HepG2 (cell line): ENCODE measurements at regions not wholly inside any gene's neighbourhood (a gene's known extent, or its start where the extent isn't known, plus 50 kb on each side); places are given as distances from the start of the nearest gene placed in this dataset.

Experiments used
- ATAC-seq: fragments of 200-7000 bp; cut with Tn5 transposase; 3 replicates; pipeline ENCODE4 v1.9.1; 2020; ENCODE audit warnings: mild to moderate bottlenecking, moderate library complexity
- BruUV-seq: library from RNA; stranded (reverse); fragments of 400-500 nt; replicated peaks from 2 replicates; lab custom pipeline; 2021; lab: Mats Ljungman, UMichigan
- CTCF ChIA-PET: fragments of 300-600 bp; formaldehyde crosslinking; extraction: SDS; loops from one replicate; lab custom pipeline; 2021; ENCODE audit warnings: low total read pairs, inconsistent platforms, low intra/inter-chr PET ratio; lab: Yijun Ruan, JAX
- POLR2A ChIA-PET: fragments of 350-600 bp; sonication (Branson Sonifier 250); formaldehyde crosslinking; loops from one replicate; lab custom pipeline; 2020; ENCODE audit warnings: antibody characterized with exemption, inconsistent platforms; lab: Yijun Ruan, JAX
- DNase-seq: peaks from one replicate; pipeline ENCODE4 v3.0.0-alpha.2; 2015; ENCODE audit warnings: low spot score
- FAIRE-seq: peaks from 3 replicates; lab custom pipeline; 2011; peaks lifted over from hg19 to GRCh38; lab: Jason Lieb, UNC
- H2AFZ ChIP-seq: one replicate; pipeline ENCODE4 v1.6.1; 2011; ENCODE audit warnings: low read length, inconsistent platforms
- H3K27ac ChIP-seq: fragments of 300-600 bp; 3 replicates; pipeline ENCODE4 v1.8.0; 2011; ENCODE audit warnings: mixed run types, mild to moderate bottlenecking, mixed read lengths, low read length, inconsistent platforms; ENCODE audit not compliant: insufficient read depth; ENCODE audit errors: extremely low read length
- H3K27me3 ChIP-seq, 2 experiments: fragments of 200-600 bp in 1 of 2; 2 replicates in 1 of 2; 3 replicates in 1 of 2; pipeline versions ENCODE4 v1.6.0 to v1.8.0; 2011; ENCODE audit warnings: low read length in 2 of 2, mild to moderate bottlenecking in 2 of 2, moderate library complexity in 2 of 2, inconsistent platforms in 1 of 2; ENCODE audit not compliant: insufficient read depth in 2 of 2, control insufficient read depth in 1 of 2
- H3K36me3 ChIP-seq, 2 experiments: fragments of 200-600 bp in 1 of 2; replicated peaks in 1 of 2; 2 replicates in 1 of 2; 3 replicates in 1 of 2; pipeline versions ENCODE4 v1.5.1 to v1.8.0; 2011; ENCODE audit warnings: low read length in 2 of 2, inconsistent platforms in 1 of 2; ENCODE audit not compliant: insufficient read depth in 2 of 2, control insufficient read depth in 1 of 2
- H3K4me1 ChIP-seq: 2 replicates; pipeline ENCODE4 v1.5.1; 2012; ENCODE audit warnings: low read length, inconsistent platforms; ENCODE audit not compliant: insufficient read depth
- H3K4me2 ChIP-seq: 2 replicates; pipeline ENCODE4 v1.6.0; 2011; ENCODE audit warnings: low read depth, low read length, inconsistent platforms
- H3K4me3 ChIP-seq, 3 experiments: fragments of 200-600 bp in 1 of 3; sonication (generic), shearing (Covaris generic) in 1 of 3; replicated peaks in 1 of 3; 2 replicates each; pipeline ENCODE4 v1.5.1; 2011 to 2016; ENCODE audit warnings: low read length in 3 of 3, inconsistent platforms in 2 of 3, low read depth in 2 of 3, mild to moderate bottlenecking in 2 of 3, control low read depth in 1 of 3, mixed read lengths in 1 of 3; ENCODE audit not compliant: insufficient read depth in 1 of 3
- H3K79me2 ChIP-seq: one replicate; pipeline ENCODE4 v1.6.1; 2011; ENCODE audit warnings: low read length, inconsistent platforms; ENCODE audit not compliant: insufficient read depth
- H3K9ac ChIP-seq: 2 replicates; pipeline ENCODE4 v1.6.0; 2011; ENCODE audit warnings: mild to moderate bottlenecking, low read depth, low read length, inconsistent platforms; ENCODE audit not compliant: insufficient read depth
- H3K9me3 ChIP-seq: 2 replicates; pipeline ENCODE4 v1.5.1; 2012; ENCODE audit warnings: mild to moderate bottlenecking, low read length
- H4K20me1 ChIP-seq: 2 replicates; pipeline ENCODE4 v1.6.0; 2011; ENCODE audit warnings: inconsistent platforms, mild to moderate bottlenecking, low read length, moderate library complexity; ENCODE audit not compliant: insufficient read depth
- CHCHD3 ChIP-seq: sonication (generic); formaldehyde crosslinking; IDR thresholded peaks from 2 replicates; pipeline ENCODE4 v1.8.0; 2022; ENCODE audit warnings: mild to moderate bottlenecking, missing genetic modification reagents, moderate library complexity
- GFI1 ChIP-seq: sonication (generic); formaldehyde crosslinking; IDR thresholded peaks from 2 replicates; pipeline ENCODE4 v1.5.0; 2020; ENCODE audit warnings: missing genetic modification reagents, mild to moderate bottlenecking, borderline replicate concordance
- KAT7 ChIP-seq: IDR thresholded peaks from 2 replicates; pipeline ENCODE4 v1.6.1; 2018; ENCODE audit warnings: borderline replicate concordance, missing compliant biosample characterization
- NKX3-1 ChIP-seq: sonication (generic); formaldehyde crosslinking; IDR thresholded peaks from 2 replicates; pipeline ENCODE4 v1.5.0; 2020; ENCODE audit warnings: missing genetic modification reagents
- PRMT3 ChIP-seq: sonication (generic); formaldehyde crosslinking; IDR thresholded peaks from 2 replicates; pipeline ENCODE4 v1.8.1; 2022; ENCODE audit warnings: low read depth, mild to moderate bottlenecking, moderate library complexity, missing genetic modification reagents, borderline replicate concordance
- RNF2 ChIP-seq: fragments of 450-650 bp; conservative IDR thresholded peaks from 2 replicates; pipeline ENCODE4 v1.6.1; 2016; ENCODE audit warnings: low read depth
- SP2 ChIP-seq: sonication (generic); formaldehyde crosslinking; IDR thresholded peaks from 2 replicates; pipeline ENCODE4 v1.5.1; 2020; ENCODE audit warnings: mild to moderate bottlenecking, missing genetic modification reagents
- SRSF1 ChIP-seq: fragments of 200-400 bp; formaldehyde crosslinking; optimal IDR thresholded peaks from 2 replicates; pipeline ENCODE3; 2017; ENCODE audit warnings: mild to moderate bottlenecking, low read depth, low read length, moderate library complexity
- ZFP41 ChIP-seq: sonication (generic); formaldehyde crosslinking; IDR thresholded peaks from 2 replicates; pipeline ENCODE4 v1.4.0; 2020; ENCODE audit warnings: mild to moderate bottlenecking, missing genetic modification reagents, borderline replicate concordance
- ZNF430 ChIP-seq: sonication (generic); formaldehyde crosslinking; IDR thresholded peaks from 2 replicates; pipeline ENCODE4 v1.9.0; 2021; ENCODE audit warnings: mild to moderate bottlenecking, missing genetic modification reagents
- ZNF607 ChIP-seq: sonication (generic); formaldehyde crosslinking; IDR thresholded peaks from 2 replicates; pipeline ENCODE4 v1.5.1; 2020; ENCODE audit warnings: missing genetic modification reagents, mild to moderate bottlenecking, borderline replicate concordance
- ZNF7 ChIP-seq: IDR thresholded peaks from 2 replicates; pipeline ENCODE4 v1.6.1; 2016; ENCODE audit warnings: missing biosample characterization, missing genetic modification reagents
- ZNF75D ChIP-seq: sonication (generic); formaldehyde crosslinking; IDR thresholded peaks from 2 replicates; pipeline ENCODE4 v1.8.1; 2023; ENCODE audit warnings: missing genetic modification reagents, mild to moderate bottlenecking, borderline replicate concordance
- ZSCAN9 ChIP-seq: IDR thresholded peaks from 2 replicates; pipeline ENCODE4 v1.6.1; 2016; ENCODE audit warnings: borderline replicate concordance
- WGBS: methylation state at CpG from one replicate; pipeline ENCODE4 v1.1.6; 2017; ENCODE audit warnings: low lambda C conversion rate; 5-methylcytosine and 5-hydroxymethylcytosine counted together
- in situ Hi-C: cut with HindIII; loops from 2 replicates; pipeline ENCODE4 v1.10.0; 2017; ENCODE audit warnings: low pct_unique_long_range_greater_than_20kb; ENCODE audit not compliant: extremely low pct_ligation_motif_present
- intact Hi-C: fragments of 100-400 bp; cut with micrococcal nuclease; formaldehyde crosslinking; loops from one replicate; pipeline ENCODE4 v1.10.0; 2022; ENCODE audit not compliant: unreplicated experiment
- TF ChIP-seq, protein P1 (sequence below), 2 experiments: sonication (generic) in 1 of 2; formaldehyde crosslinking in 1 of 2; IDR thresholded peaks; 2 replicates each; pipeline versions ENCODE4 v1.4.0 to v1.6.1; 2016 to 2020; ENCODE audit warnings: borderline replicate concordance in 1 of 2, low read depth in 1 of 2, mild to moderate bottlenecking in 1 of 2, missing genetic modification reagents in 1 of 2
- TF ChIP-seq, protein P2 (sequence below): sonication (generic); formaldehyde crosslinking; IDR thresholded peaks from 2 replicates; pipeline ENCODE4 v1.8.0; 2022; ENCODE audit warnings: low read depth, missing genetic modification reagents

DNA sequence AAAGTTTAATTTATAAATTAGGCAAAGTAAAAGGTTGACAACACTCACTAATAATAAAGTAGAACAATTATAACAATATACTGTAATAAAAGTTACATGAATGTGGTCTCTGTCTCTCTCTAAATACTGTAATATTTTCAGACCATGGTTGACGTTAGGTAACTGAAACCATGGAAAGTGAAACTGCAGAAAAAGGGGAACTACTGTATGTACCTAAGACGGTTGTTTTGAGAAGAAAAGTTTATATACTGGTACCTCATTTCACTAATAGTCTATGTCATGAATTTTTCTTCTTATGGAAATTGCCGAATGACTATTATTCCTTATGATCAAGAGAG, 166.7 kb upstream of the ZNF521 start:
- no TSS peak for BruUV-seq

More for the DNA sequence above, 166.7 kb upstream of the ZNF521 start:
- whole genome bisulfite sequencing, result 21% methylated on average over 3 of the region's 3 CpGs
- Histone ChIP-seq H3K9me3 (no peaks in the 10 kb centered on the region), H3K36me3 (no peaks in the 10 kb centered on the region), H3K9ac (no peak overlapping the region), H3K4me2 (no peak overlapping the region), H3K27me3 (no peaks in the 10 kb centered on the region; a peak in 1 of 5 replicates), H3K4me1 (no peaks in the 10 kb centered on the region), H3K79me2 (no peaks in the 10 kb centered on the region), H4K20me1 (no peaks in the 10 kb centered on the region), H3K4me3 (no peak overlapping the region)
- POLR2A ChIA-PET, result no interaction called here
- DNase-seq, result no peak
- in situ Hi-C loops, result no loop called here
- no peak for TF ChIP-seq ZNF430 (CRISPR knock-in tag)
- TF ChIP-seq NKX3-1 (CRISPR knock-in tag), result no peak
- no peak for TF ChIP-seq SP2 (CRISPR knock-in tag)
- no peak for TF ChIP-seq ZNF75D
- TF ChIP-seq RNF2, result no peak
- no peak for TF ChIP-seq ZSCAN9 (CRISPR knock-in tag)
- no peak for TF ChIP-seq PRMT3 (CRISPR knock-in tag)
- TF ChIP-seq ZNF607 (CRISPR knock-in tag), result no peak
- TF ChIP-seq KAT7 (CRISPR knock-in tag), result no peak
- TF ChIP-seq ZFP41 (CRISPR knock-in tag), result no peak
- TF ChIP-seq CHCHD3, result no peak
- TF ChIP-seq ZNF7, result no peak
- TF ChIP-seq, protein P1, sequence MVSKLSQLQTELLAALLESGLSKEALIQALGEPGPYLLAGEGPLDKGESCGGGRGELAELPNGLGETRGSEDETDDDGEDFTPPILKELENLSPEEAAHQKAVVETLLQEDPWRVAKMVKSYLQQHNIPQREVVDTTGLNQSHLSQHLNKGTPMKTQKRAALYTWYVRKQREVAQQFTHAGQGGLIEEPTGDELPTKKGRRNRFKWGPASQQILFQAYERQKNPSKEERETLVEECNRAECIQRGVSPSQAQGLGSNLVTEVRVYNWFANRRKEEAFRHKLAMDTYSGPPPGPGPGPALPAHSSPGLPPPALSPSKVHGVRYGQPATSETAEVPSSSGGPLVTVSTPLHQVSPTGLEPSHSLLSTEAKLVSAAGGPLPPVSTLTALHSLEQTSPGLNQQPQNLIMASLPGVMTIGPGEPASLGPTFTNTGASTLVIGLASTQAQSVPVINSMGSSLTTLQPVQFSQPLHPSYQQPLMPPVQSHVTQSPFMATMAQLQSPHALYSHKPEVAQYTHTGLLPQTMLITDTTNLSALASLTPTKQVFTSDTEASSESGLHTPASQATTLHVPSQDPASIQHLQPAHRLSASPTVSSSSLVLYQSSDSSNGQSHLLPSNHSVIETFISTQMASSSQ (IDR thresholded peaks at IDR 0.05; ENCODE audit: low read depth), result no peak
- TF ChIP-seq, protein P1 (CRISPR knock-in tag; IDR thresholded peaks at IDR 0.05; ENCODE audit: borderline replicate concordance), result no peak
- TF ChIP-seq, protein P2, sequence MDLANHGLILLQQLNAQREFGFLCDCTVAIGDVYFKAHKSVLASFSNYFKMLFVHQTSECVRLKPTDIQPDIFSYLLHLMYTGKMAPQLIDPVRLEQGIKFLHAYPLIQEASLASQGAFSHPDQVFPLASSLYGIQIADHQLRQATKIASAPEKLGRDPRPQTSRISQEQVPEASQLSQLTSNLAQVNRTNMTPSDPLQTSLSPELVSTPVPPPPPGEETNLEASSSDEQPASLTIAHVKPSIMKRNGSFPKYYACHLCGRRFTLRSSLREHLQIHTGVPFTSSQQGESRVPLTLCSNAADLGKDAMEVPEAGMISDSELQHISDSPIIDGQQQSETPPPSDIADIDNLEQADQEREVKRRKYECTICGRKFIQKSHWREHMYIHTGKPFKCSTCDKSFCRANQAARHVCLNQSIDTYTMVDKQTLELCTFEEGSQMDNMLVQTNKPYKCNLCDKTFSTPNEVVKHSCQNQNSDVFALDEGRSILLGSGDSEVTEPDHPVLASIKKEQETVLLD (CRISPR knock-in tag), result no peak
- TF ChIP-seq GFI1 (CRISPR knock-in tag), result no peak
- TF ChIP-seq SRSF1, result no peak
- TF ChIP-seq, all 625 proteins: peak for 0
- intact Hi-C loops, result no loop called here
- Histone ChIP-seq H2AFZ (no peak overlapping the region), H3K27ac (no peak overlapping the region)
- ATAC-seq (no peak), FAIRE-seq (no peak)
- CTCF ChIA-PET, result no interaction called here
